HG02870 (cell line): ENCODE measurements at regions not wholly inside any gene's neighbourhood (a gene's known extent, or its start where the extent isn't known, plus 50 kb on each side); places are given as distances from the start of the nearest gene placed in this dataset.

ENCODE experiments used
- ATAC-seq: cut with Tn5 transposase; IDR thresholded peaks from one replicate; pipeline ENCODE4 v1.9.1; 2021; ENCODE audit warnings: mild to moderate bottlenecking, moderate library complexity; ENCODE audit not compliant: unreplicated experiment

GRCh38 chr12:82529101-82529500 is 157.6 kb upstream of the TMTC2 start:
- ATAC-seq = no peak

- no peak for ATAC-seq
Observed at GRCh38 chr12:82529954-82530353, 156.8 kb upstream of the TMTC2 start.

- ATAC-seq = no peak
Observed at GRCh38 chr12:82530394-82530793, 156.3 kb upstream of the TMTC2 start.

- no peak for ATAC-seq
Observed at GRCh38 chr12:82533341-82533740, 153.4 kb upstream of the TMTC2 start.

- ATAC-seq = no peak
Observed at GRCh38 chr12:82537436-82537835, 149.3 kb upstream of the TMTC2 start.

GRCh38 chr12:82554529-82554928 is 132.2 kb upstream of the TMTC2 start:
- peak; percentile 88 for ATAC-seq

GRCh38 chr12:82555699-82556098 is 131.0 kb upstream of the TMTC2 start:
- ATAC-seq = no peak

- no peak for ATAC-seq
Observed at GRCh38 chr12:82565966-82566365, 120.7 kb upstream of the TMTC2 start.

GRCh38 chr12:82567688-82568087 is 119.0 kb upstream of the TMTC2 start:
- no peak for ATAC-seq

GRCh38 chr12:82574191-82574590 is 112.5 kb upstream of the TMTC2 start:
- ATAC-seq = no peak

- no peak for ATAC-seq
Observed at GRCh38 chr12:82578725-82579124, 108.0 kb upstream of the TMTC2 start.

GRCh38 chr12:82583756-82584155 is 103.0 kb upstream of the TMTC2 start:
- no peak for ATAC-seq

- peak; percentile 67 for ATAC-seq
Observed at GRCh38 chr12:82593143-82593542, 93.6 kb upstream of the TMTC2 start.

- peak; percentile 91 for ATAC-seq
Observed at GRCh38 chr12:82593901-82594396, 92.8 kb upstream of the TMTC2 start.

- no peak for ATAC-seq
Observed at GRCh38 chr12:82595941-82596340, 90.8 kb upstream of the TMTC2 start.

- no peak for ATAC-seq
Observed at GRCh38 chr12:82596483-82596882, 90.2 kb upstream of the TMTC2 start.

- no peak for ATAC-seq
Observed at GRCh38 chr12:82600379-82600778, 86.3 kb upstream of the TMTC2 start.

- peak; percentile 52 for ATAC-seq
Observed at GRCh38 chr12:82603647-82604046, 83.1 kb upstream of the TMTC2 start.

- peak; percentile 55 for ATAC-seq
Observed at GRCh38 chr12:82605115-82605514, 81.6 kb upstream of the TMTC2 start.

- ATAC-seq = no peak
Observed at GRCh38 chr12:82608706-82609105, 78.0 kb upstream of the TMTC2 start.

- peak; percentile 36 for ATAC-seq
Observed at GRCh38 chr12:82609234-82609914, 77.3 kb upstream of the TMTC2 start.

- ATAC-seq = no peak
Observed at GRCh38 chr12:82619644-82620043, 67.1 kb upstream of the TMTC2 start.

- ATAC-seq = no peak
Observed at GRCh38 chr12:82620917-82621316, 65.8 kb upstream of the TMTC2 start.
